Spleen (tissue), 7 donors: ENCODE measurements at regions not wholly inside any gene's neighbourhood (a gene's known extent, or its start where the extent isn't known, plus 50 kb on each side); places are given as distances from the start of the nearest gene placed in this dataset.

ENCODE experiments used
- POLR2A ChIP-seq, 3 donors: fragments of 450-650 bp; IDR thresholded peaks; one replicate each; pipeline ENCODE4 v1.5.1; 2017; ENCODE audit warnings: antibody characterized with exemption in 3 of 3, mild to moderate bottlenecking in 1 of 3
- TF ChIP-seq, protein P1 (sequence below), 11 experiments: fragments of 200-600 bp in 7 of 11; fragments of 450-650 bp in 4 of 11; sonication (generic) in 4 of 11; IDR thresholded peaks in 8 of 11; conservative IDR thresholded peaks in 3 of 11; 1 replicate in 7 of 11; 2 replicates in 4 of 11; pipeline versions ENCODE4 v1.4.0 to v1.8.0; 2016 to 2021; ENCODE audit warnings: antibody characterized with exemption in 11 of 11, inconsistent platforms in 4 of 11, mild to moderate bottlenecking in 1 of 11
- donor health status: DM: no; HTN: no; CAD: no; lungs with moderate emphysema.
- donor health status: DM: no; HTN: no; CAD: no.
- donor health status: DM: no; HTN: no; CAD: no.

DNA sequence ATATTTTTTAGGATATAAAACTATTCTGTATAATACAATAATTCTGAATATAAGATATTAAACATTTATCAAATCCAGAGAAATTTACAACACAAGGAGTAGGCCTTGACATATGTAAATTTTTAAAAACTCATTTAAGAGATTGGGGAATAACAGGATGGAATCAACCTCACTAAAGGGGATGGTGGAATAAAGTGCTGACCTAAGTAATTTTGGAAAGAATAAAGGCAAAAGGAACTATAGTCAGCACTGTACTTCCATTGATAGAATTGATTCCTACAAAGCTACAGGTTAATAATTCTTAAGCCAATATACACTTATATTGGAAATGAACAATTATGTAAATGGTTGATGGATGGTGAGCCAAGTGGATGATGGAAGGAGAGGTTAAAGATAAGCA is 549.3 kb downstream of the TBL1XR1 start:
- TF ChIP-seq, protein P1, sequence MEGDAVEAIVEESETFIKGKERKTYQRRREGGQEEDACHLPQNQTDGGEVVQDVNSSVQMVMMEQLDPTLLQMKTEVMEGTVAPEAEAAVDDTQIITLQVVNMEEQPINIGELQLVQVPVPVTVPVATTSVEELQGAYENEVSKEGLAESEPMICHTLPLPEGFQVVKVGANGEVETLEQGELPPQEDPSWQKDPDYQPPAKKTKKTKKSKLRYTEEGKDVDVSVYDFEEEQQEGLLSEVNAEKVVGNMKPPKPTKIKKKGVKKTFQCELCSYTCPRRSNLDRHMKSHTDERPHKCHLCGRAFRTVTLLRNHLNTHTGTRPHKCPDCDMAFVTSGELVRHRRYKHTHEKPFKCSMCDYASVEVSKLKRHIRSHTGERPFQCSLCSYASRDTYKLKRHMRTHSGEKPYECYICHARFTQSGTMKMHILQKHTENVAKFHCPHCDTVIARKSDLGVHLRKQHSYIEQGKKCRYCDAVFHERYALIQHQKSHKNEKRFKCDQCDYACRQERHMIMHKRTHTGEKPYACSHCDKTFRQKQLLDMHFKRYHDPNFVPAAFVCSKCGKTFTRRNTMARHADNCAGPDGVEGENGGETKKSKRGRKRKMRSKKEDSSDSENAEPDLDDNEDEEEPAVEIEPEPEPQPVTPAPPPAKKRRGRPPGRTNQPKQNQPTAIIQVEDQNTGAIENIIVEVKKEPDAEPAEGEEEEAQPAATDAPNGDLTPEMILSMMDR (IDR thresholded peaks at IDR 0.05 in 8 of 11, conservative IDR thresholded peaks at IDR 0.05 in 3 of 11): no peak
- TF ChIP-seq POLR2A (IDR thresholded peaks at IDR 0.05): no peak
